HEK293T (cell line): ENCODE measurements at regions not wholly inside any gene's neighbourhood (a gene's known extent, or its start where the extent isn't known, plus 50 kb on each side); places are given as distances from the start of the nearest gene placed in this dataset.

ENCODE experiments used
- CTCF ChIA-PET: fragments of 350-600 bp; formaldehyde crosslinking; extraction: SDS; loops from one replicate; lab custom pipeline; 2021; ENCODE audit warnings: antibody characterized with exemption, inconsistent platforms; lab: Yijun Ruan, JAX
- POLR2A ChIA-PET: fragments of 350-600 bp; formaldehyde crosslinking; extraction: SDS; loops from one replicate; lab custom pipeline; 2020; ENCODE audit warnings: antibody characterized with exemption, inconsistent platforms; lab: Yijun Ruan, JAX
- DNase-seq: peaks from one replicate; pipeline ENCODE4 v3.0.0; 2012; ENCODE audit warnings: mixed read lengths; ENCODE audit errors: extremely low spot score
- ARNT ChIP-seq: fragments of 450-650 bp; IDR thresholded peaks from 2 replicates; pipeline ENCODE4 v1.6.1; 2017; ENCODE audit warnings: mild to moderate bottlenecking
- BHLHE40 ChIP-seq: fragments of 450-650 bp; IDR thresholded peaks from 2 replicates; pipeline ENCODE4 v1.6.1; 2016; ENCODE audit warnings: mild to moderate bottlenecking, moderate library complexity, borderline replicate concordance
- CTBP1 ChIP-seq: fragments of 450-650 bp; IDR thresholded peaks from 2 replicates; pipeline ENCODE4 v1.6.1; 2016; ENCODE audit warnings: borderline replicate concordance
- ELF4 ChIP-seq: fragments of 450-650 bp; IDR thresholded peaks from 2 replicates; pipeline ENCODE4 v1.6.1; 2017; ENCODE audit warnings: antibody characterized with exemption
- FOXA1 ChIP-seq: fragments of 450-650 bp; IDR thresholded peaks from 2 replicates; pipeline ENCODE4 v1.6.1; 2016; ENCODE audit warnings: mild to moderate bottlenecking
- FOXK2 ChIP-seq: fragments of 450-650 bp; IDR thresholded peaks from 2 replicates; pipeline ENCODE4 v1.6.1; 2016; ENCODE audit warnings: mild to moderate bottlenecking
- FOXM1 ChIP-seq: fragments of 450-650 bp; IDR thresholded peaks from 2 replicates; pipeline ENCODE4 v1.6.1; 2017; ENCODE audit warnings: mild to moderate bottlenecking, borderline replicate concordance
- HDGF ChIP-seq: fragments of 450-650 bp; IDR thresholded peaks from 2 replicates; pipeline ENCODE4 v1.6.1; 2017; ENCODE audit warnings: antibody characterized with exemption, borderline replicate concordance
- L3MBTL2 ChIP-seq: fragments of 450-650 bp; conservative IDR thresholded peaks from 2 replicates; pipeline ENCODE4 v1.6.1; 2016; ENCODE audit warnings: mild to moderate bottlenecking
- LEF1 ChIP-seq: fragments of 450-650 bp; IDR thresholded peaks from 2 replicates; pipeline ENCODE4 v1.6.1; 2017; ENCODE audit warnings: mild to moderate bottlenecking, borderline replicate concordance
- NFRKB ChIP-seq: fragments of 450-650 bp; IDR thresholded peaks from 2 replicates; pipeline ENCODE4 v1.6.1; 2016; ENCODE audit warnings: mild to moderate bottlenecking, moderate library complexity
- PKNOX1 ChIP-seq: fragments of 450-650 bp; IDR thresholded peaks from 2 replicates; pipeline ENCODE4 v1.6.1; 2016
- SP1 ChIP-seq: fragments of 450-650 bp; IDR thresholded peaks from 2 replicates; pipeline ENCODE4 v1.6.1; 2017
- SUZ12 ChIP-seq: fragments of 450-650 bp; IDR thresholded peaks from 2 replicates; pipeline ENCODE4 v1.6.1; 2016; ENCODE audit warnings: mild to moderate bottlenecking
- TARDBP ChIP-seq: fragments of 450-650 bp; IDR thresholded peaks from 2 replicates; pipeline ENCODE4 v1.6.1; 2016
- ZNF384 ChIP-seq: fragments of 450-650 bp; IDR thresholded peaks from 2 replicates; pipeline ENCODE4 v1.6.1; 2016

DNA sequence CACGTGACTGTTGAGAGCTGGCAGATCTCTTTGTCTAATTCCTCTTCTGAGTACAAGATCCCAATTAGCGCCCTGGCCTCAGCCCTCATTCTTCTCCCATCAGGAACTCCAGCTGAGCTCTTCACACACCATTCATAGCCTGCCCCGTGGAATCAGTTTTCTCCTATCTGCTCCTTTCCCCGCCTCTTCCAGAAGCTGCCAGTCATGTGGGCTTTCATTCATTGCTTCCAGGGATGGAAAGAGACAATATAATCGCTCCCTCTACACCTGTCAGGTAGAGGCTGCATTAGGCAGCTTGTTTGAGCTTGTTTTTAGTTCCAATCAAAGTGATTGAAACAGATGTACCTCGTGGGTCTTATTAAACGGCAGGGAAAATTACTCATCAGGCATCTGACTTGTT, 515.8 kb downstream of the TYW1 start:
- CTCF ChIA-PET = interaction anchor here (0.7 kb wide), 1 partner anchor 28 kb away, joined by 3 read pairs; no protein-coding TSS in a partner anchor
- POLR2A ChIA-PET = no interaction called here
- no peak for DNase-seq
- no peak for TF ChIP-seq SUZ12
- TF ChIP-seq TARDBP = no peak
- no peak for TF ChIP-seq L3MBTL2
- no peak for TF ChIP-seq ELF4
- TF ChIP-seq FOXM1 = no peak
- TF ChIP-seq CTBP1 = no peak
- no peak for TF ChIP-seq ARNT
- no peak for TF ChIP-seq LEF1
- no peak for TF ChIP-seq HDGF
- no peak for TF ChIP-seq NFRKB
- no peak for TF ChIP-seq BHLHE40
- TF ChIP-seq FOXK2 = no peak
- TF ChIP-seq SP1 = no peak
- TF ChIP-seq PKNOX1 = no peak
- no peak for TF ChIP-seq FOXA1
- no peak for TF ChIP-seq ZNF384

GRCh38 chr7:67518580-67518979, 521.9 kb downstream of the TYW1 start:
- ChIA-PET CTCF (interaction anchor here (1.2 kb wide), 1 partner anchor 107 kb away, joined by 4 read pairs; no protein-coding TSS in a partner anchor), POLR2A (no interaction called here)
- TF ChIP-seq HDGF (no peak), SUZ12 (no peak), L3MBTL2 (no peak), NFRKB (no peak), SP1 (no peak), ELF4 (no peak), FOXK2 (no peak), BHLHE40 (no peak), FOXM1 (no peak), ARNT (no peak), LEF1 (no peak), ZNF384 (no peak), TARDBP (no peak), CTBP1 (no peak), FOXA1 (no peak), PKNOX1 (no peak)
- DNase-seq = no peak

GRCh38 chr7:67519171-67519570, 522.5 kb downstream of the TYW1 start:
- no peak for DNase-seq
- TF ChIP-seq SUZ12 = no peak
- TF ChIP-seq L3MBTL2 = no peak
- no peak for TF ChIP-seq LEF1
- TF ChIP-seq PKNOX1 = no peak
- no peak for TF ChIP-seq FOXM1
- TF ChIP-seq HDGF = no peak
- no peak for TF ChIP-seq ZNF384
- TF ChIP-seq CTBP1 = no peak
- no peak for TF ChIP-seq BHLHE40
- POLR2A ChIA-PET = no interaction called here
- CTCF ChIA-PET = no interaction called here

- ChIA-PET POLR2A (no interaction called here), CTCF (no interaction called here)
- TF ChIP-seq BHLHE40 (no peak), ZNF384 (no peak), ELF4 (no peak), SP1 (no peak), PKNOX1 (no peak), FOXA1 (no peak), L3MBTL2 (no peak), ARNT (no peak), NFRKB (no peak), FOXK2 (no peak), LEF1 (no peak), CTBP1 (no peak), SUZ12 (no peak)
Observed at GRCh38 chr7:67522504-67522903, 525.9 kb downstream of the TYW1 start.

GRCh38 chr7:67523713-67524112, 527.1 kb downstream of the TYW1 start:
- ChIA-PET CTCF (no interaction called here), POLR2A (no interaction called here)
- DNase-seq = no peak
- no peak for TF ChIP-seq FOXK2
- no peak for TF ChIP-seq BHLHE40
- TF ChIP-seq ARNT = no peak
- TF ChIP-seq ZNF384 = no peak
- no peak for TF ChIP-seq HDGF
- no peak for TF ChIP-seq CTBP1

More at GRCh38 chr7:67522504-67522903, 525.9 kb downstream of the TYW1 start:
- no peak for DNase-seq

DNA sequence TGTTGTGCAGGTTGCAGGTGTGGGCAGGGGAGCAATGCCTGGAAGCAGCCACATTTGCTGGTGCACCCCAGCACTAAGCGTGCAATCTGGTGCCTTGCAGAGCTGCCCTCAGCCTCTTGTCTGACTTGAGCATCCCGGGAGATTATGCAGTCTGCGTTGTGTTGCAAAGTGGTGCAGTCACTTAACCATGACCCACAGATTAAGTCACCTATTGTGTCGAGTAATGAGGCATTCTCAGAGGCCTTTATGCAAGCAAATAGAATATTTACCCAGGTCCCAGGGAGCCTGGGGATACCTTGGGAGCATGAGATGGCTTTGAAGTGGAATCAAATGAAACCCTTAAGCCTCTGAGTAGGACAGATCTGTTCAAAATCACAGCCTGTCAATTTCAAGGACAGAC, 529.0 kb downstream of the TYW1 start:
- ChIA-PET CTCF (no interaction called here), POLR2A (no interaction called here)
- TF ChIP-seq ZNF384 = no peak
- TF ChIP-seq TARDBP = no peak
- TF ChIP-seq NFRKB = no peak
- no peak for TF ChIP-seq BHLHE40
- TF ChIP-seq PKNOX1 = no peak
- TF ChIP-seq HDGF = no peak
- no peak for TF ChIP-seq ARNT
- TF ChIP-seq SUZ12 = no peak
- TF ChIP-seq ELF4 = no peak
- TF ChIP-seq CTBP1 = no peak
- TF ChIP-seq FOXA1 = no peak
- TF ChIP-seq SP1 = no peak
- TF ChIP-seq FOXK2 = no peak
- TF ChIP-seq LEF1 = no peak
- no peak for TF ChIP-seq FOXM1
- TF ChIP-seq L3MBTL2 = no peak
- no peak for DNase-seq
